ENCODE measurements at regions not wholly inside any gene's neighbourhood (a gene's known extent, or its start where the extent isn't known, plus 50 kb on each side); places are given as distances from the start of the nearest gene placed in this dataset.

- intact Hi-C loops (cut with DNase I), result no loop called here
- Histone ChIP-seq H3K4me1 (no peaks in the 10 kb centered on the region), H3K4me3 (no peak overlapping the region), H3K9me3 (no peaks in the 10 kb centered on the region), H3K27me3 (no peaks in the 10 kb centered on the region), H3K27ac (no peak overlapping the region), H3K36me3 (no peaks in the 10 kb centered on the region)
- DNase-seq (ENCODE audit: low spot score in 2 of 2), result no peak
- no peak for TF ChIP-seq CTCF (IDR thresholded peaks at IDR 0.05)
Measured at GRCh38 chrX:4741024-4741423, 1027.6 kb upstream of the PRKX start.

GRCh38 chrX:4735299-4735698, 1021.9 kb upstream of the PRKX start:
- no peaks in the 10 kb centered on the region for H3K4me1 ChIP-seq
- H3K4me3 ChIP-seq, result no peak overlapping the region
- no peak for TF ChIP-seq CTCF (IDR thresholded peaks at IDR 0.05)
- no peaks in the 10 kb centered on the region for H3K27me3 ChIP-seq
- intact Hi-C loops (cut with DNase I), result no loop called here
- H3K9me3 ChIP-seq, result no peaks in the 10 kb centered on the region
- H3K36me3 ChIP-seq, result no peaks in the 10 kb centered on the region
- no peak overlapping the region for H3K27ac ChIP-seq
- DNase-seq (ENCODE audit: low spot score in 2 of 2), result no peak

- TF ChIP-seq CTCF (IDR thresholded peaks at IDR 0.05), result no peak
- H3K4me1 ChIP-seq, result no peaks in the 10 kb centered on the region
- no peaks in the 10 kb centered on the region for H3K9me3 ChIP-seq
- no peaks in the 10 kb centered on the region for H3K36me3 ChIP-seq
- H3K4me3 ChIP-seq, result no peak overlapping the region
- no peaks in the 10 kb centered on the region for H3K27me3 ChIP-seq
- intact Hi-C loops (cut with DNase I), result no loop called here
- DNase-seq (ENCODE audit: low spot score in 2 of 2), result no peak
- H3K27ac ChIP-seq, result no peak overlapping the region
Measured at GRCh38 chrX:4710618-4711433, 997.4 kb upstream of the PRKX start.

GRCh38 chrX:4708970-4709760, 995.7 kb upstream of the PRKX start:
- Histone ChIP-seq H3K27ac (no peak overlapping the region), H3K4me1 (no peaks in the 10 kb centered on the region), H3K36me3 (no peaks in the 10 kb centered on the region), H3K27me3 (no peaks in the 10 kb centered on the region), H3K9me3 (no peaks in the 10 kb centered on the region), H3K4me3 (no peak overlapping the region)
- no peak for TF ChIP-seq CTCF (IDR thresholded peaks at IDR 0.05)
- no peak for DNase-seq (ENCODE audit: low spot score in 2 of 2)
- intact Hi-C loops (cut with DNase I), result no loop called here

GRCh38 chrX:4706961-4707360, 993.5 kb upstream of the PRKX start:
- Histone ChIP-seq H3K27me3 (no peaks in the 10 kb centered on the region), H3K9me3 (no peaks in the 10 kb centered on the region), H3K36me3 (no peaks in the 10 kb centered on the region), H3K4me1 (no peaks in the 10 kb centered on the region), H3K4me3 (no peak overlapping the region), H3K27ac (no peak overlapping the region)
- no peak for DNase-seq (ENCODE audit: low spot score in 2 of 2)
- intact Hi-C loops (cut with DNase I), result no loop called here
- no peak for TF ChIP-seq CTCF (IDR thresholded peaks at IDR 0.05)

Data from ascending aorta (tissue), 2 donors.